ENCODE measurements at regions not wholly inside any gene's neighbourhood (a gene's known extent, or its start where the extent isn't known, plus 50 kb on each side); places are given as distances from the start of the nearest gene placed in this dataset.

DNA sequence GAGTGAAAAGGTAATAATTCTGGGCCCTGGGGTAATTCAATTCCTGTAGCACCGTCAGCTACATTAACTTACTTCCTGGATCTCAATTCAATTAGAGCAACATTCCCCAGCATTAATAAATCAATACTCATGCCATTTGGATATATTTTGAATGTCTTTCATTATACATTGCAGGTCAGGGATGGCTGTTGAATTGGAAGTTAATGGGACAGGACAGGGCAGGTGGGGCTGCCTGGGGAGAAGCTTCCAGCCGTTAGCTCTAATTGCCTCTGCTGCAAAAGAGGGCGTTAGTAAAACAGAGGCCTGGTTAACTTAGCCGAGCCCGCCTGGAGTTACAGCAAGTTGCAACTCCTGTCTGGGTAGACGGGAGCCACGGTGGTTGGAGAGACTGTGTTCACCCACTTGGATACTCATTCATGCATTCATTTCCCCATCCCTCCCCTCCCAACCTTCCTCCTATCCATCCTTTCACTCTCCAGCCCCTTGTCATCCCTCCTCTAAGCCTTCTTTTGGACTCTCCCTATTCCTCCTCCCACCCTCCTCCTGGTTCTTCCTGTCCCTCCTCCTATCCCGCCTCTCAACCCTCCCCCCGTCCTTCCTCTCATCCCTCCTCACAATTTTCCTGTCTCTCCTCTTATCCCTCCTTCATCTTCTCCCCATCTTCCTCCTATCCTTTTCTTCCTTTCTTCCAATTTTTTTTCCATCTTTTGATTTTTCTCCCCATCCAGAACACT lies 137.6 kb upstream of the RUNX3 start:
- H3K9me3 ChIP-seq (ENCODE audit: severe bottlenecking), result no peaks in the 10 kb centered on the region
- DNase-seq (ENCODE audit: low spot score) (no peak), ATAC-seq (ENCODE audit: low read depth) (no peak)
- H3K4me1 ChIP-seq (ENCODE audit: insufficient read depth, poor library complexity, severe bottlenecking), result no peaks in the 10 kb centered on the region
- no peak overlapping the region for H3K27ac ChIP-seq (ENCODE audit: poor library complexity, severe bottlenecking)
- no peak overlapping the region for H3K4me3 ChIP-seq (ENCODE audit: severe bottlenecking)
- no peaks in the 10 kb centered on the region for H3K27me3 ChIP-seq (ENCODE audit: insufficient read depth, poor library complexity, severe bottlenecking)
- TF ChIP-seq, protein P1, sequence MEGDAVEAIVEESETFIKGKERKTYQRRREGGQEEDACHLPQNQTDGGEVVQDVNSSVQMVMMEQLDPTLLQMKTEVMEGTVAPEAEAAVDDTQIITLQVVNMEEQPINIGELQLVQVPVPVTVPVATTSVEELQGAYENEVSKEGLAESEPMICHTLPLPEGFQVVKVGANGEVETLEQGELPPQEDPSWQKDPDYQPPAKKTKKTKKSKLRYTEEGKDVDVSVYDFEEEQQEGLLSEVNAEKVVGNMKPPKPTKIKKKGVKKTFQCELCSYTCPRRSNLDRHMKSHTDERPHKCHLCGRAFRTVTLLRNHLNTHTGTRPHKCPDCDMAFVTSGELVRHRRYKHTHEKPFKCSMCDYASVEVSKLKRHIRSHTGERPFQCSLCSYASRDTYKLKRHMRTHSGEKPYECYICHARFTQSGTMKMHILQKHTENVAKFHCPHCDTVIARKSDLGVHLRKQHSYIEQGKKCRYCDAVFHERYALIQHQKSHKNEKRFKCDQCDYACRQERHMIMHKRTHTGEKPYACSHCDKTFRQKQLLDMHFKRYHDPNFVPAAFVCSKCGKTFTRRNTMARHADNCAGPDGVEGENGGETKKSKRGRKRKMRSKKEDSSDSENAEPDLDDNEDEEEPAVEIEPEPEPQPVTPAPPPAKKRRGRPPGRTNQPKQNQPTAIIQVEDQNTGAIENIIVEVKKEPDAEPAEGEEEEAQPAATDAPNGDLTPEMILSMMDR (IDR thresholded peaks at IDR 0.05; ENCODE audit: poor library complexity, severe bottlenecking), result no peak
- H3K36me3 ChIP-seq (ENCODE audit: low read depth), result no peaks in the 10 kb centered on the region

DNA sequence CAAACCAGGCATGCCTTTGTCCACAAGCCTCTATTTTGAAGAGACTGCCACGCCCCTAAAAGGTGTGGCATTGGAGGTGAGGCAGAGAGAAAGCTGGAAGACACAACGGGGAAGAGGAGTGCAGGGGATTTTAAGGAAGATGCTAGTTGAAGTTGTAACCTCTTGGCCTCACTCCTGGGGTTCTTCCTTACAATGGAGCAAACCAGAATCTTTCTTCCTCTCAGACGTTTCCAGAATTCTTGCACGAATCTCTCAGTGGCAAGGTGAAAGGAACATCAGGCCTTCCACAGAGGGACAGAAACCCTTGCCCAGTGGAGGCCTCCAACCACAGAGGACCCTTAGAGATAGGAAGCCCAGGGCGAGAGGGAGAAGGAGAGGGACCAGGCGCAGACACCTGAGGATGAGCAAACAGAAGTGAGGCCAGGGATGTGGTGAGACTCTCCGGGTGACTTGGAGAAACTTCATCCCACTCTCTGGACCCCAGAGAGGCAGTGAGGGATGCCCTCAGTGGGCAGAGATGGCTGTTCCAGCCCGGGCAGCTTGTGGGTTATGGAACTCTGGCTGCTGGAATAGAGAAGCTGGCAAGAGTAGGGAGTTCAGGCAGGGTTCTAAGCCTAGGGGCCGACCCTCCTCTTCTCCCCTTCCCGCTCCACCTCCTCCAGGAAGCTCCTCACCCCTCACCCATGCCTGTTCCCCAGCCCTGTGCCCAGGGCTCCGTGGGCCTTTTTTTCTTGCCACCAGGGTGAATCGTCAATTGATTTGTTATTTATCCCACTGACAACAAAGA lies 136.8 kb upstream of the RUNX3 start:
- no peak for DNase-seq (ENCODE audit: low spot score)
- H3K36me3 ChIP-seq (ENCODE audit: low read depth), result no peaks in the 10 kb centered on the region
- H3K9me3 ChIP-seq (ENCODE audit: severe bottlenecking), result no peaks in the 10 kb centered on the region
- no peak for ATAC-seq (ENCODE audit: low read depth)
- TF ChIP-seq, protein P1 (IDR thresholded peaks at IDR 0.05; ENCODE audit: poor library complexity, severe bottlenecking), result no peak
- no peak overlapping the region for H3K4me3 ChIP-seq (ENCODE audit: severe bottlenecking)
- H3K27me3 ChIP-seq (ENCODE audit: insufficient read depth, poor library complexity, severe bottlenecking), result no peaks in the 10 kb centered on the region
- H3K4me1 ChIP-seq (ENCODE audit: insufficient read depth, poor library complexity, severe bottlenecking), result no peaks in the 10 kb centered on the region
- no peak overlapping the region for H3K27ac ChIP-seq (ENCODE audit: poor library complexity, severe bottlenecking)

DNA sequence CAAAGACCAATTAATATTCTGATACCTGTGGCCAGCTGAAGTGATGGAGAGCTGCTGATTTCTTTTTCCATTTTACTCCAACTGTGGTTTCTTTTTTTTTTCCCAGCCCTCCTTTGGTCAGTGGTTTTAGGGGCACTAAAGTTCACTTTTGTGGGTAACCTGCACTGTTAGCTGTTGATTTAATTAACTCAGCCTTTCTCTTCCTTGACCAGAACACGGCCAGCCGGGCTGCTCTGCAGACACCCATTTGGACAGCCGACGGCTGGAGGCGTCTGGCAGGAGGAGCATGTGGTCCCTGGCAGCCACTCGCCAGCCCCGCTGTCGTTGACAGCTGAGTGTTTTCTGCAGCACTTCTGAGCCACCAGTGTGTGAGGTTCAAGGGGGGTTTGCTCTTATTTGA lies 136.2 kb upstream of the RUNX3 start:
- TF ChIP-seq, protein P1 (IDR thresholded peaks at IDR 0.05; ENCODE audit: poor library complexity, severe bottlenecking), result no peak
- Histone ChIP-seq H3K4me1 (ENCODE audit: insufficient read depth, poor library complexity, severe bottlenecking) (no peaks in the 10 kb centered on the region), H3K27ac (ENCODE audit: poor library complexity, severe bottlenecking) (no peak overlapping the region), H3K9me3 (ENCODE audit: severe bottlenecking) (no peaks in the 10 kb centered on the region), H3K36me3 (ENCODE audit: low read depth) (no peaks in the 10 kb centered on the region), H3K4me3 (ENCODE audit: severe bottlenecking) (no peak overlapping the region), H3K27me3 (ENCODE audit: insufficient read depth, poor library complexity, severe bottlenecking) (no peaks in the 10 kb centered on the region)
- ATAC-seq (ENCODE audit: low read depth), result no peak
- DNase-seq (ENCODE audit: low spot score), result peak; percentile 34

DNA sequence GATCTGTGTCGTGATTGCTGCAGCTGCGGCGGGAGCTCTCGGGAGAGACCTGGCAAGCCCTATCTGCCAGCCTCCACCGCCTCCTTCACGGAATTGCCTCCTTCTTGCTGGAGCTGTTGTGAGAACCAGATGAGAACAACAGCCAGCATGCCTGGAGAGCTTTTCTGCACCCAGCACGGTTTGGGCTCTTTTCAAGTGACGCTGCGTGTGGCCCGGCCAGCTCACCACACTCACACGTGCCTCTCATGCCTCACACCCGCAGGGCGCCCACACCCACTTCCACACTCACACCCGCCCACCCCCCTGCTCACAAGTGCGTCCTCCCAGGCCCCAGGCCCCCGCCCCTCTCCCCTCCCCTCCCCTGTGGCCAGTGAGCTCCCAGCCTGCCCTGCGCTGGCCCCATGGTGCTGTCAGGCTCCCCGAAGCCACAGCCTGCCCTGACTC lies 135.7 kb upstream of the RUNX3 start:
- DNase-seq (ENCODE audit: low spot score) (peak; percentile 23), ATAC-seq (ENCODE audit: low read depth) (no peak)
- Histone ChIP-seq H3K36me3 (ENCODE audit: low read depth) (no peaks in the 10 kb centered on the region), H3K4me3 (ENCODE audit: severe bottlenecking) (no peak overlapping the region), H3K27ac (ENCODE audit: poor library complexity, severe bottlenecking) (no peak overlapping the region), H3K9me3 (ENCODE audit: severe bottlenecking) (no peaks in the 10 kb centered on the region), H3K27me3 (ENCODE audit: insufficient read depth, poor library complexity, severe bottlenecking) (no peaks in the 10 kb centered on the region), H3K4me1 (ENCODE audit: insufficient read depth, poor library complexity, severe bottlenecking) (no peaks in the 10 kb centered on the region)
- TF ChIP-seq, protein P1 (IDR thresholded peaks at IDR 0.05; ENCODE audit: poor library complexity, severe bottlenecking), result no peak

Data from RWPE2 (cell line).